ENCODE measurements at regions not wholly inside any gene's neighbourhood (a gene's known extent, or its start where the extent isn't known, plus 50 kb on each side); places are given as distances from the start of the nearest gene placed in this dataset.

- no peak for DNase-seq
Observed at GRCh38 chr4:100970414-100970813, 376.9 kb downstream of the PPP3CA start.

- no peak for DNase-seq
Observed at GRCh38 chr4:100969925-100970324, 377.4 kb downstream of the PPP3CA start.

- no peak for DNase-seq
Observed at GRCh38 chr4:100968046-100968445, 379.3 kb downstream of the PPP3CA start.

- no peak for DNase-seq
Observed at GRCh38 chr4:100963627-100964026, 383.7 kb downstream of the PPP3CA start.

- DNase-seq: no peak
Observed at GRCh38 chr4:100962698-100963097, 384.6 kb downstream of the PPP3CA start.

GRCh38 chr4:100960232-100960631 lies 387.1 kb downstream of the PPP3CA start:
- DNase-seq: no peak

- no peak for DNase-seq
Observed at GRCh38 chr4:100954046-100954445, 393.3 kb downstream of the PPP3CA start.

GRCh38 chr4:100953616-100954015 lies 393.7 kb downstream of the PPP3CA start:
- no peak for DNase-seq

- DNase-seq: no peak
Observed at GRCh38 chr4:100952590-100952989, 394.7 kb downstream of the PPP3CA start.

- no peak for DNase-seq
Observed at GRCh38 chr4:100949350-100949935, 397.9 kb downstream of the PPP3CA start.

GRCh38 chr4:100948911-100949310 lies 398.4 kb downstream of the PPP3CA start:
- no peak for DNase-seq

- DNase-seq: no peak
Observed at GRCh38 chr4:100945789-100946188, 401.5 kb downstream of the PPP3CA start.

GRCh38 chr4:100938698-100939097 lies 408.6 kb downstream of the PPP3CA start:
- no peak for DNase-seq

GRCh38 chr4:100936661-100937375 lies 410.5 kb downstream of the PPP3CA start:
- peak; percentile 26 for DNase-seq

- no peak for DNase-seq
Observed at GRCh38 chr4:100935090-100935489, 412.2 kb downstream of the PPP3CA start.

- no peak for DNase-seq
Observed at GRCh38 chr4:100933628-100934027, 413.7 kb downstream of the PPP3CA start.

GRCh38 chr4:100929758-100930157 lies 411.9 kb upstream of the EMCN start:
- no peak for DNase-seq

GRCh38 chr4:100929135-100929534 lies 411.3 kb upstream of the EMCN start:
- no peak for DNase-seq

- DNase-seq: no peak
Observed at GRCh38 chr4:100926039-100926717, 408.4 kb upstream of the EMCN start.

- no peak for DNase-seq
Observed at GRCh38 chr4:100913685-100914084, 395.9 kb upstream of the EMCN start.

- no peak for DNase-seq
Observed at GRCh38 chr4:100908540-100908939, 390.7 kb upstream of the EMCN start.

- DNase-seq: no peak
Observed at GRCh38 chr4:100907465-100908454, 389.9 kb upstream of the EMCN start.

GRCh38 chr4:100906973-100907372 lies 389.2 kb upstream of the EMCN start:
- DNase-seq: no peak
